ENCODE measurements at regions not wholly inside any gene's neighbourhood (a gene's known extent, or its start where the extent isn't known, plus 50 kb on each side); places are given as distances from the start of the nearest gene placed in this dataset.

- no peak overlapping the region for H3K27ac Mint-ChIP-seq (ENCODE audit: unreplicated experiment)
- H3K4me1 Mint-ChIP-seq (ENCODE audit: unreplicated experiment) = no peaks in the 10 kb centered on the region
- H3K27me3 Mint-ChIP-seq (ENCODE audit: unreplicated experiment) = no peaks in the 10 kb centered on the region
- no peaks in the 10 kb centered on the region for H3K9me3 Mint-ChIP-seq (ENCODE audit: unreplicated experiment)
- H3K4me3 Mint-ChIP-seq (ENCODE audit: unreplicated experiment) = no peak overlapping the region
- no peak for DNase-seq (ENCODE audit: low spot score)
- no peak for TF ChIP-seq CTCF (IDR thresholded peaks at IDR 0.05; ENCODE audit: unreplicated experiment)
- H3K36me3 Mint-ChIP-seq (ENCODE audit: low read depth, unreplicated experiment) = no peaks in the 10 kb centered on the region
These were observed 394.2 kb downstream of the IRS1 start for GRCh38 chr2:226405465-226405864.

GRCh38 chr2:226403369-226403768 is 396.3 kb downstream of the IRS1 start:
- Mint-ChIP-seq H3K27me3 (ENCODE audit: unreplicated experiment) (no peaks in the 10 kb centered on the region), H3K27ac (ENCODE audit: unreplicated experiment) (no peak overlapping the region), H3K4me3 (ENCODE audit: unreplicated experiment) (no peak overlapping the region), H3K9me3 (ENCODE audit: unreplicated experiment) (no peaks in the 10 kb centered on the region), H3K4me1 (ENCODE audit: unreplicated experiment) (no peaks in the 10 kb centered on the region), H3K36me3 (ENCODE audit: low read depth, unreplicated experiment) (no peaks in the 10 kb centered on the region)
- DNase-seq (ENCODE audit: low spot score) = no peak
- no peak for TF ChIP-seq CTCF (IDR thresholded peaks at IDR 0.05; ENCODE audit: unreplicated experiment)

GRCh38 chr2:226399006-226399405 is 400.6 kb downstream of the IRS1 start:
- TF ChIP-seq CTCF (IDR thresholded peaks at IDR 0.05; ENCODE audit: unreplicated experiment) = no peak
- Mint-ChIP-seq H3K36me3 (ENCODE audit: low read depth, unreplicated experiment) (no peaks in the 10 kb centered on the region), H3K4me3 (ENCODE audit: unreplicated experiment) (no peak overlapping the region), H3K4me1 (ENCODE audit: unreplicated experiment) (no peaks in the 10 kb centered on the region), H3K27ac (ENCODE audit: unreplicated experiment) (no peak overlapping the region), H3K27me3 (ENCODE audit: unreplicated experiment) (peaks cover 1% of the 10 kb centered on the region), H3K9me3 (ENCODE audit: unreplicated experiment) (no peaks in the 10 kb centered on the region)
- DNase-seq (ENCODE audit: low spot score) = no peak

GRCh38 chr2:226398580-226398979 is 401.0 kb downstream of the IRS1 start:
- Mint-ChIP-seq H3K36me3 (ENCODE audit: low read depth, unreplicated experiment) (no peaks in the 10 kb centered on the region), H3K9me3 (ENCODE audit: unreplicated experiment) (no peaks in the 10 kb centered on the region), H3K4me1 (ENCODE audit: unreplicated experiment) (no peaks in the 10 kb centered on the region), H3K27ac (ENCODE audit: unreplicated experiment) (no peak overlapping the region), H3K27me3 (ENCODE audit: unreplicated experiment) (peaks cover 1% of the 10 kb centered on the region), H3K4me3 (ENCODE audit: unreplicated experiment) (no peak overlapping the region)
- TF ChIP-seq CTCF (IDR thresholded peaks at IDR 0.05; ENCODE audit: unreplicated experiment) = no peak
- DNase-seq (ENCODE audit: low spot score) = no peak

GRCh38 chr2:226396541-226396940 is 403.1 kb downstream of the IRS1 start:
- H3K4me3 Mint-ChIP-seq (ENCODE audit: unreplicated experiment) = no peak overlapping the region
- no peak overlapping the region for H3K27ac Mint-ChIP-seq (ENCODE audit: unreplicated experiment)
- no peak for DNase-seq (ENCODE audit: low spot score)
- H3K4me1 Mint-ChIP-seq (ENCODE audit: unreplicated experiment) = no peaks in the 10 kb centered on the region
- no peak for TF ChIP-seq CTCF (IDR thresholded peaks at IDR 0.05; ENCODE audit: unreplicated experiment)
- H3K27me3 Mint-ChIP-seq (ENCODE audit: unreplicated experiment) = peaks cover 1% of the 10 kb centered on the region
- no peaks in the 10 kb centered on the region for H3K9me3 Mint-ChIP-seq (ENCODE audit: unreplicated experiment)
- no peaks in the 10 kb centered on the region for H3K36me3 Mint-ChIP-seq (ENCODE audit: low read depth, unreplicated experiment)

Measured in endothelial cell (in vitro differentiated cells).